ENCODE measurements at regions not wholly inside any gene's neighbourhood (a gene's known extent, or its start where the extent isn't known, plus 50 kb on each side); places are given as distances from the start of the nearest gene placed in this dataset.

GRCh38 chr13:80469853-80470381 is 129.0 kb upstream of the SPRY2 start:
- TF ChIP-seq CTCF (IDR thresholded peaks at IDR 0.05 in 2 of 3, conservative IDR thresholded peaks at IDR 0.05 in 1 of 3; ENCODE audit: control insufficient read depth in 2 of 3, extremely low read depth in 1 of 3, insufficient read depth in 1 of 3, low read depth in 3 of 3, low read length in 3 of 3): no peak
- TF ChIP-seq MAX (IDR thresholded peaks at IDR 0.05; ENCODE audit: low read depth, low read length): no peak
- TF ChIP-seq BCL3 (IDR thresholded peaks at IDR 0.05; ENCODE audit: borderline replicate concordance, insufficient read depth, low read depth, low read length, poor library complexity, severe bottlenecking): no peak

All from GM12878 (cell line).